PFSK-1 (cell line): ENCODE measurements at regions not wholly inside any gene's neighbourhood (a gene's known extent, or its start where the extent isn't known, plus 50 kb on each side); places are given as distances from the start of the nearest gene placed in this dataset.

Experiments used
- FOXP2 ChIP-seq: optimal IDR thresholded peaks from 2 replicates; pipeline ENCODE3; 2011; ENCODE audit warnings: borderline replicate concordance, control low read depth, inconsistent platforms; ENCODE audit not compliant: insufficient read depth; ENCODE audit errors: extremely low read length, extremely low read depth
- POLR2AphosphoS5 ChIP-seq: IDR thresholded peaks from 2 replicates; pipeline ENCODE4 v1.6.1; 2012; ENCODE audit warnings: low read depth, mild to moderate bottlenecking, control low read depth, low read length, moderate library complexity
- REST ChIP-seq, 2 experiments: IDR thresholded peaks; 2 replicates each; pipeline versions ENCODE4 v1.6.1 to v1.8.0; 2011 to 2012; ENCODE audit warnings: low read depth in 2 of 2, low read length in 2 of 2, control low read depth in 1 of 2, inconsistent platforms in 1 of 2, mild to moderate bottlenecking in 1 of 2, moderate library complexity in 1 of 2; ENCODE audit not compliant: insufficient read depth in 1 of 2
- TAF1 ChIP-seq: IDR thresholded peaks from 2 replicates; pipeline ENCODE4 v1.6.1; 2012; ENCODE audit warnings: low read length, control low read depth, borderline replicate concordance; ENCODE audit not compliant: insufficient read depth

GRCh38 chr20:36099106-36099505, 55.4 kb upstream of the EPB41L1 start:
- TF ChIP-seq POLR2AphosphoS5: no peak
- TF ChIP-seq REST (IDR thresholded peaks at IDR 0.05; ENCODE audit: insufficient read depth in 1 of 2, low read depth in 2 of 2, low read length in 2 of 2): no peak
- TF ChIP-seq TAF1: no peak
- no peak for TF ChIP-seq FOXP2
